ENCODE measurements at regions not wholly inside any gene's neighbourhood (a gene's known extent, or its start where the extent isn't known, plus 50 kb on each side); places are given as distances from the start of the nearest gene placed in this dataset.

DNA sequence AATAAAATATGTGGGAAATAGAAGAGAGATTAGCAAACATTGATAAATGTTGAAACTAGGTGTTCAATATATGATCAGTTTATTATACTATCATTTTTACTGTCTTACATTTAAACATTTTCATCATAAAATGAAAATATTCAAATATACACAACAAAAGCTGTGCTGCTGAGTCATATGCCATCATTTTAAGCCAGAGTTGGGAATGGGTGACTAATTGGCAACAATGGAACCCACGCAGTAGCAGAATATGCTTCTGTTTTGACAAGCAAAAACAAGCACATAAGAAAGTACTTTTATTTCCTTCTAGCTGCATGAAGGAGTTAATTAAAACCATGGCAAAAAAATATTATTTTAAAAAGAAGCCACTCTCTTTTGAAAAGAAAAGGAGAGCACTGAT is 340.0 kb upstream of the EDIL3 start:
- WGBS (ENCODE audit: extremely low coverage, insufficient read length, low lambda C conversion rate): no CpG with 5 or more reads among the region's 1 CpG
- H3K9me3 Mint-ChIP-seq: peaks cover 3 to 5% of the 10 kb centered on the region in 2 experiments; a peak in 3 of 5 replicates
- no peaks in the 10 kb centered on the region for H3K79me1 ChIP-seq (ENCODE audit: insufficient read depth, low read depth, low read length, poor library complexity, severe bottlenecking)
- H2AK5ac ChIP-seq (ENCODE audit: insufficient read length, low read length): no peak overlapping the region
- no peak overlapping the region for H3K27ac ChIP-seq (ENCODE audit: insufficient read length, low read depth, low read length)
- no peak overlapping the region for H3T11ph ChIP-seq (ENCODE audit: low read length)
- no peak overlapping the region for H3K4ac ChIP-seq (ENCODE audit: low read depth, low read length)
- no peak for DNase-seq
- no peak overlapping the region for H2BK20ac ChIP-seq (ENCODE audit: low read depth, low read length, poor library complexity, severe bottlenecking)
- H4K91ac ChIP-seq (ENCODE audit: insufficient read length, low read depth, low read length): no peak overlapping the region
- no peak overlapping the region for H2BK12ac ChIP-seq (ENCODE audit: insufficient read length, low read depth, low read length)
- H3K27ac Mint-ChIP-seq: no peak overlapping the region
- H3K23me2 ChIP-seq (ENCODE audit: insufficient read length, low read depth, low read length, poor library complexity, severe bottlenecking): no peaks in the 10 kb centered on the region
- no peak overlapping the region for H3K9ac ChIP-seq (ENCODE audit: extremely low read depth, insufficient read length, low read length)
- peaks cover 0 to 5% (median 0%) of the 10 kb centered on the region in 3 experiments; a peak in 2 of 7 replicates for H3K36me3 Mint-ChIP-seq (ENCODE audit: insufficient read depth in 1 of 3, low read depth in 3 of 3)
- no peak overlapping the region for H3K4me3 Mint-ChIP-seq
- no peaks in the 10 kb centered on the region for H3K9me3 ChIP-seq (ENCODE audit: control insufficient read depth, low read depth, low read length)
- no peak overlapping the region for H2BK15ac ChIP-seq (ENCODE audit: low read depth, low read length)
- H3K4me2 ChIP-seq (ENCODE audit: insufficient read depth, insufficient read length, low read length): no peak overlapping the region
- H3K4me1 ChIP-seq (ENCODE audit: insufficient read depth, low read length): no peaks in the 10 kb centered on the region
- H3K56ac ChIP-seq (ENCODE audit: insufficient read length, low read depth, low read length): no peak overlapping the region
- H3K4me1 Mint-ChIP-seq: peaks cover 0 to 7% of the 10 kb centered on the region in 2 experiments; a peak in 2 of 4 replicates
- H3K79me2 ChIP-seq (ENCODE audit: insufficient read depth, low read length): no peaks in the 10 kb centered on the region
- H2AFZ ChIP-seq (ENCODE audit: low read length): no peak overlapping the region
- H4K20me1 ChIP-seq (ENCODE audit: control insufficient read depth, insufficient read depth, insufficient read length): no peaks in the 10 kb centered on the region
- H2BK120ac ChIP-seq (ENCODE audit: low read depth, low read length, poor library complexity, severe bottlenecking): no peak overlapping the region
- no peak overlapping the region for H4K5ac ChIP-seq (ENCODE audit: insufficient read length, low read depth, low read length)
- H3K27me3 ChIP-seq (ENCODE audit: insufficient read depth, low read length): no peaks in the 10 kb centered on the region
- no peak overlapping the region for H3K14ac ChIP-seq (ENCODE audit: insufficient read depth, low read length)
- no peak overlapping the region for H3K23ac ChIP-seq (ENCODE audit: insufficient read length, low read depth, low read length)
- H3K18ac ChIP-seq (ENCODE audit: insufficient read length, low read depth, low read length): no peak overlapping the region
- H4K8ac ChIP-seq (replicated peaks; ENCODE audit: insufficient read length, low read depth, low read length): no peak overlapping the region
- no peaks in the 10 kb centered on the region for H3K27me3 Mint-ChIP-seq (ENCODE audit: low read depth)
- H2BK5ac ChIP-seq (ENCODE audit: insufficient read length, low read length): no peak overlapping the region
- no peak for TF ChIP-seq CTCF (conservative IDR thresholded peaks at IDR 0.05)
